ENCODE measurements at regions not wholly inside any gene's neighbourhood (a gene's known extent, or its start where the extent isn't known, plus 50 kb on each side); places are given as distances from the start of the nearest gene placed in this dataset.

- in situ Hi-C loops (cut with MboI; ENCODE audit: low pct_unique_long_range_greater_than_20kb, low sequenced_read_pairs, unreplicated experiment), result no loop called here
- no peak for DNase-seq (ENCODE audit: low spot score)
- no peak for TF ChIP-seq CTCF (IDR thresholded peaks at IDR 0.05; ENCODE audit: extremely low read depth, insufficient read depth, missing control alignments)
These were observed 279.0 kb upstream of the SYT10 start for GRCh38 chr12:33718631-33719030.

- TF ChIP-seq CTCF (IDR thresholded peaks at IDR 0.05; ENCODE audit: extremely low read depth, insufficient read depth, missing control alignments), result no peak
- no peak for DNase-seq (ENCODE audit: low spot score)
- in situ Hi-C loops (cut with MboI; ENCODE audit: low pct_unique_long_range_greater_than_20kb, low sequenced_read_pairs, unreplicated experiment), result no loop called here
These were observed 281.9 kb upstream of the SYT10 start for GRCh38 chr12:33721561-33721960.

GRCh38 chr12:33724867-33725266 lies 285.2 kb upstream of the SYT10 start:
- no peak for TF ChIP-seq CTCF (IDR thresholded peaks at IDR 0.05; ENCODE audit: extremely low read depth, insufficient read depth, missing control alignments)
- in situ Hi-C loops (cut with MboI; ENCODE audit: low pct_unique_long_range_greater_than_20kb, low sequenced_read_pairs, unreplicated experiment), result no loop called here
- DNase-seq (ENCODE audit: low spot score), result no peak

- no peak for TF ChIP-seq CTCF (IDR thresholded peaks at IDR 0.05; ENCODE audit: extremely low read depth, insufficient read depth, missing control alignments)
- no peak for DNase-seq (ENCODE audit: low spot score)
- in situ Hi-C loops (cut with MboI; ENCODE audit: low pct_unique_long_range_greater_than_20kb, low sequenced_read_pairs, unreplicated experiment), result no loop called here
These were observed 287.4 kb upstream of the ALG10 start for GRCh38 chr12:33734871-33735270.

- no peak for TF ChIP-seq CTCF (IDR thresholded peaks at IDR 0.05; ENCODE audit: extremely low read depth, insufficient read depth, missing control alignments)
- in situ Hi-C loops (cut with MboI; ENCODE audit: low pct_unique_long_range_greater_than_20kb, low sequenced_read_pairs, unreplicated experiment), result no loop called here
- no peak for DNase-seq (ENCODE audit: low spot score)
These were observed 269.4 kb upstream of the ALG10 start for GRCh38 chr12:33752854-33753253.

- DNase-seq (ENCODE audit: low spot score), result no peak
- no peak for TF ChIP-seq CTCF (IDR thresholded peaks at IDR 0.05; ENCODE audit: extremely low read depth, insufficient read depth, missing control alignments)
- in situ Hi-C loops (cut with MboI; ENCODE audit: low pct_unique_long_range_greater_than_20kb, low sequenced_read_pairs, unreplicated experiment), result no loop called here
These were observed 264.6 kb upstream of the ALG10 start for GRCh38 chr12:33757701-33758100.

GRCh38 chr12:33759279-33759678 lies 263.0 kb upstream of the ALG10 start:
- no peak for TF ChIP-seq CTCF (IDR thresholded peaks at IDR 0.05; ENCODE audit: extremely low read depth, insufficient read depth, missing control alignments)
- in situ Hi-C loops (cut with MboI; ENCODE audit: low pct_unique_long_range_greater_than_20kb, low sequenced_read_pairs, unreplicated experiment), result no loop called here
- no peak for DNase-seq (ENCODE audit: low spot score)
